Prostate gland (tissue), 2 donors: ENCODE measurements at regions not wholly inside any gene's neighbourhood (a gene's known extent, or its start where the extent isn't known, plus 50 kb on each side); places are given as distances from the start of the nearest gene placed in this dataset.

Source experiments
- DNase-seq: peaks from one replicate; pipeline ENCODE4 v3.0.0-alpha.2; 2019; ENCODE audit warnings: low spot score
- H3K27ac ChIP-seq, 2 donors: fragments of 200-600 bp; sonication (generic); 2 replicates each; pipeline ENCODE4 v1.5.1; 2017 to 2019
- H3K27me3 ChIP-seq: fragments of 200-600 bp; sonication (generic); replicated peaks from 2 replicates; pipeline ENCODE4 v1.5.1; 2019; ENCODE audit not compliant: insufficient read depth
- H3K36me3 ChIP-seq, 2 donors: fragments of 200-600 bp; sonication (generic); 1 replicate in 1 of 2; 2 replicates in 1 of 2; pipeline versions ENCODE4 v1.5.1 to v1.8.1; 2017 to 2019
- H3K4me1 ChIP-seq: fragments of 200-600 bp; sonication (generic); replicated peaks from 2 replicates; pipeline ENCODE4 v1.5.1; 2019
- H3K4me3 ChIP-seq, 2 donors: fragments of 200-600 bp; sonication (generic); 2 replicates each; pipeline ENCODE4 v1.5.1; 2017 to 2019
- H3K9me3 ChIP-seq: fragments of 200-600 bp; sonication (generic); 2 replicates; pipeline ENCODE4 v1.5.1; 2017
- CTCF ChIP-seq, 4 experiments: fragments of 200-600 bp in 2 of 4; fragments of 450-650 bp in 2 of 4; sonication (generic) in 2 of 4; IDR thresholded peaks; 1 replicate in 3 of 4; 2 replicates in 1 of 4; pipeline ENCODE4 v1.5.1; 2016 to 2019; ENCODE audit warnings: antibody characterized with exemption in 4 of 4, mild to moderate bottlenecking in 2 of 4, moderate library complexity in 2 of 4
- POLR2A ChIP-seq: fragments of 450-650 bp; IDR thresholded peaks from one replicate; pipeline ENCODE4 v1.6.1; 2016; ENCODE audit warnings: antibody characterized with exemption, mild to moderate bottlenecking
- POLR2AphosphoS5 ChIP-seq: sonication (generic); formaldehyde crosslinking; IDR thresholded peaks from one replicate; pipeline ENCODE4 v1.6.1; 2017; ENCODE audit warnings: antibody characterized with exemption
- whole genome bisulfite sequencing: methylation state at CpG from one replicate; pipeline ENCODE4 v1.1.5; 2018; 5-methylcytosine and 5-hydroxymethylcytosine counted together
- intact Hi-C: fragments of 100-400 bp; cut with DNase I; formaldehyde crosslinking; loops from one replicate; pipeline ENCODE4 v1.14.2; 2022

DNA sequence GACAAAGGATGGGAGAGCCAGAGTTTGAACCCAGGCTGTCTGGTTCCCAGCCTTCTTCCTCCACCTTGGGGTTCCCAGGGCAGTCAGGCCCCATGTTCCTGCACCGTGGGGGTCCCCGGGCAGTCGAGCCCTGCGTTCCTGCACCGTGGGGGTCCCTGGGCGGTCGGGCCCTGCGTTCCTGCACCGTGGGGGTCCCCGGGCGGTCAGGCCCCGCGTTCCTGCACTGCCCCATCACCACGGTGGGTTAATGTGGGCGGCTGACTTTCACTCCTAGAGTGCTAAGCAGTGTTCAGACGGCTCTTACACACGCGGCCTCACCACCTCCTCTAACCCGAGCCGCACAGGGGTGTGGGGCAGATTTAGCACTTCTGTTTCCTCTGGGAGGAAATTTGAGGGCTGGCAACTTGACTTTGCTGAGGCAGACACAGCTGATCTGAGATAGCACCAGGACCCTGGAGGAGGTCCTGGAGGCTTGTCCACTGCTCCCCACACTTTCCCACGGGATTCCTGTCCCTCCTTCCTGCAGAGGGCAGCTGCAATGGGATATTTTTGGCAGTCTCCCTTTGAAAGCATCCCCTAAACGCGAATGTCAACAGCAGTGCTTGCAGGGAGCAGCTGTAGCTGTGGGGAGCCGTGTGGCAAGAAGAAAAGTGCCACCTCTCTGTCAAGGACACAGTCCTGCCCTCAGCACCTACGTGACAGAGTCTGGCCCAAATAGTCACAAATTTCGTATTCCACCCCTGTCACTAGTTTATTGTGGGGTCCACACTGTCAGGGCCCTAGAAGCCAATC is 239.4 kb downstream of the TEX29 start:
- Histone ChIP-seq H3K4me3 (no peak overlapping the region), H3K36me3 (no peaks in the 10 kb centered on the region), H3K4me1 (no peaks in the 10 kb centered on the region), H3K27ac (no peak overlapping the region), H3K9me3 (no peaks in the 10 kb centered on the region), H3K27me3 (no peaks in the 10 kb centered on the region)
- WGBS = 59% methylated on average over 26 of the region's 26 CpGs
- no peak for DNase-seq
- intact Hi-C loops = no loop called here
- no peak for TF ChIP-seq CTCF (IDR thresholded peaks at IDR 0.05)
- no peak for TF ChIP-seq POLR2AphosphoS5
- no peak for TF ChIP-seq POLR2A

DNA sequence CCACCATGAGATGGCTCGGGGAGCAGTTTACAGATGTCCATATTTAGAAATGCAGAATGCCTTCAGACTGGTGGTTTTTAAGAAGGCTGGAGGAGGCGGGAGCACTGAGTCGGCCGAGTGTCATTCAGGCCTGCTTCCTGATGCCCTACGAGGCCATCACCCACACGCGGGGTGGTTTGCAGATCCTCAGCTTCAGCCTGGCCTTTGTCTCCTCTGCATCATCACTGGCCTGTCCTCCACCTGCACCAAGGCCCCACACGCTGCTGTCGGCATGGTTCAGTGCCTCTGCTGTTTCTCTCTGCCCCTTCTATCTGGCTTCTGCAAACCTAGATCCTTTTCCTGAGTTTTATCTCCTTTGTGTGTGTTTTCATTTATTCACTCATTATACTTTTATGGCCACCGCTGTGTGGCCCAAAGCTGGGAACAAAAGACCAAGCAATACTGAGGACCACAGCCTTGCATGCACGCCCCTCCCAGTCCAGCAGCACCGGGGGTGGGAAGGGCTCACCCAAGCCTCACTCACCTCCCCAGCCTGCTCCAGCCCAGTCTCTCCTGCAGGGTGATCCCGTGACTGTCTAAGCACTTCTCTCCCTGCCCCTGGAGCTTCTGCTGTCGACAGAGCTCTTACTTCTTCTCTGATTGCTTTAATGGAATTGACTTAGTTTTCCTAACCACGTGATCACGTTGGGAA is 240.8 kb downstream of the TEX29 start:
- Histone ChIP-seq H3K9me3 (no peaks in the 10 kb centered on the region), H3K27me3 (no peaks in the 10 kb centered on the region), H3K36me3 (no peaks in the 10 kb centered on the region), H3K4me3 (no peak overlapping the region), H3K27ac (no peak overlapping the region), H3K4me1 (no peaks in the 10 kb centered on the region)
- no peak for DNase-seq
- TF ChIP-seq POLR2A = no peak
- TF ChIP-seq POLR2AphosphoS5 = no peak
- TF ChIP-seq CTCF (IDR thresholded peaks at IDR 0.05) = no peak
- intact Hi-C loops = no loop called here
- WGBS = 78% methylated on average over 16 of the region's 16 CpGs

DNA sequence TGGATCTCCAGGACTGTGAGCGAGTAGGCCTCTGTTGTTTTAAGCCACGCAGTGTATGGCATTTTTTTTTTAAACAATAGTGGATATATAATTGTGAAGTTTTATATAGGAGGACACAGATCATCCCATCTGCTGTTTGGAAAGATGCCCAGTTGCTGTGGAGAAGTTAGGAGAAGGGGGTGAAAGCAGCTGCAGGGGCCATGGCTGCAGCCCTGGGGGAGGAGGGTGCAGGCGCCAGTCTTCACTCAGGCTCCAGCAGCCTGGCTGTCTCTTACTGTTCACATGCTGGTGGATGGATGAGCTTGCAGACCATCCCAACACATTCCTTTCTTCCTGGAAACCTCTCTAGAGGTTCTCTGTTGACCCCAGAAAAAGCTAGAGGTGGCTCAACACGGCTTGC is 242.3 kb downstream of the TEX29 start:
- H3K36me3 ChIP-seq = no peaks in the 10 kb centered on the region
- intact Hi-C loops = no loop called here
- H3K27ac ChIP-seq = no peak overlapping the region
- WGBS = 54% methylated on average over 4 of the region's 4 CpGs
- TF ChIP-seq POLR2AphosphoS5 (no peak), CTCF (IDR thresholded peaks at IDR 0.05) (no peak), POLR2A (no peak)
- no peaks in the 10 kb centered on the region for H3K27me3 ChIP-seq
- H3K9me3 ChIP-seq = no peaks in the 10 kb centered on the region
- no peak overlapping the region for H3K4me3 ChIP-seq
- H3K4me1 ChIP-seq = no peaks in the 10 kb centered on the region
- DNase-seq = no peak

GRCh38 chr13:111564606-111565005 is 244.2 kb downstream of the TEX29 start:
- H3K27me3 ChIP-seq = no peaks in the 10 kb centered on the region
- no peaks in the 10 kb centered on the region for H3K36me3 ChIP-seq
- no peaks in the 10 kb centered on the region for H3K9me3 ChIP-seq
- H3K27ac ChIP-seq = no peak overlapping the region
- DNase-seq = no peak
- TF ChIP-seq POLR2AphosphoS5 (no peak), CTCF (IDR thresholded peaks at IDR 0.05) (no peak), POLR2A (no peak)
- intact Hi-C loops = no loop called here
- H3K4me1 ChIP-seq = no peaks in the 10 kb centered on the region
- WGBS = 58% methylated on average over 8 of the region's 8 CpGs
- no peak overlapping the region for H3K4me3 ChIP-seq

GRCh38 chr13:111565400-111565799 is 245.0 kb downstream of the TEX29 start:
- no peak for DNase-seq
- Histone ChIP-seq H3K27me3 (no peaks in the 10 kb centered on the region), H3K36me3 (no peaks in the 10 kb centered on the region), H3K9me3 (no peaks in the 10 kb centered on the region), H3K27ac (no peak overlapping the region), H3K4me1 (no peaks in the 10 kb centered on the region), H3K4me3 (no peak overlapping the region)
- 81% methylated on average over 10 of the region's 10 CpGs for WGBS
- TF ChIP-seq POLR2A (no peak), POLR2AphosphoS5 (no peak)
- intact Hi-C loops = no loop called here
